Calu3 (cell line): ENCODE measurements at regions not wholly inside any gene's neighbourhood (a gene's known extent, or its start where the extent isn't known, plus 50 kb on each side); places are given as distances from the start of the nearest gene placed in this dataset.

Experiments
- BruUV-seq: library from RNA; stranded (reverse); fragments of 400-500 nt; replicated peaks from 2 replicates; lab custom pipeline; 2021; lab: Mats Ljungman, UMichigan
- CTCF ChIA-PET: fragments of 300-600 bp; sonication (Branson Sonifier 250); formaldehyde crosslinking; loops from one replicate; lab custom pipeline; 2022; ENCODE audit warnings: antibody characterized with exemption; lab: Charles Lee
- DNase-seq: peaks from one replicate; pipeline ENCODE4 v3.0.0; 2022
- H3K27ac Mint-ChIP-seq: one replicate; pipeline ENCODE4 v1.8.0; 2022; ENCODE audit warnings: mixed read lengths; ENCODE audit not compliant: unreplicated experiment
- H3K27me3 Mint-ChIP-seq: one replicate; pipeline ENCODE4 v1.8.0; 2022; ENCODE audit warnings: mixed read lengths; ENCODE audit not compliant: unreplicated experiment
- H3K36me3 Mint-ChIP-seq: one replicate; pipeline ENCODE4 v1.8.0; 2022; ENCODE audit warnings: mild to moderate bottlenecking, moderate library complexity, mixed read lengths; ENCODE audit not compliant: insufficient read depth, unreplicated experiment
- H3K4me1 Mint-ChIP-seq: one replicate; pipeline ENCODE4 v1.8.0; 2022; ENCODE audit warnings: mild to moderate bottlenecking, low read depth, mixed read lengths; ENCODE audit not compliant: unreplicated experiment
- H3K4me3 Mint-ChIP-seq: one replicate; pipeline ENCODE4 v1.8.0; 2022; ENCODE audit warnings: mild to moderate bottlenecking, low read depth, moderate library complexity, mixed read lengths; ENCODE audit not compliant: unreplicated experiment
- H3K9me3 Mint-ChIP-seq: one replicate; pipeline ENCODE4 v1.8.0; 2022; ENCODE audit warnings: low read depth, mixed read lengths; ENCODE audit not compliant: unreplicated experiment
- intact Hi-C: fragments of 100-400 bp; cut with micrococcal nuclease; formaldehyde crosslinking; loops from one replicate; pipeline ENCODE4 v1.10.0; 2022; ENCODE audit not compliant: unreplicated experiment
- TF ChIP-seq, protein P1 (sequence below): fragments of 200-600 bp; IDR thresholded peaks from one replicate; pipeline ENCODE4 v1.8.0; 2022; ENCODE audit warnings: antibody characterized with exemption; ENCODE audit not compliant: unreplicated experiment

DNA sequence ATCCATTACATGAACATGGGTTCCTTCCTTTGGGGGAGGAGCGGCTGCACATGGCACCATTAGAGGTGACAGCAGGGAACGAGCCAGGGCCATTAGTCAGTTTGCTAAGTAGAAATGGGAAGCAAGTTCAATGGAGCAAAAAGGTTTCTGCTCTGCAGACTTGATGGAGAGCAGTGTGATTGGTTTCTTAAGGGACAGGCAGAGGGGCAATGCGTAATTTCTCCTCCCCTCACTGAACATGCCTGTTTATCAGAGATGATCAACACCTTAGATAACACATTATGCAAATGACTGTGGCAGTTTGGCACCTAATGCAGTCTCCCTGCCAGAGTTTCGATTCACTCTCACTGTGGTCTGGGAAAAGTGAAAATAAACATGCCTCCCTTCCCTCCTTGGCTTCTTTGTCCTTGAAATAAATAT lies 414.5 kb downstream of the STK39 start:
- TF ChIP-seq, protein P1, sequence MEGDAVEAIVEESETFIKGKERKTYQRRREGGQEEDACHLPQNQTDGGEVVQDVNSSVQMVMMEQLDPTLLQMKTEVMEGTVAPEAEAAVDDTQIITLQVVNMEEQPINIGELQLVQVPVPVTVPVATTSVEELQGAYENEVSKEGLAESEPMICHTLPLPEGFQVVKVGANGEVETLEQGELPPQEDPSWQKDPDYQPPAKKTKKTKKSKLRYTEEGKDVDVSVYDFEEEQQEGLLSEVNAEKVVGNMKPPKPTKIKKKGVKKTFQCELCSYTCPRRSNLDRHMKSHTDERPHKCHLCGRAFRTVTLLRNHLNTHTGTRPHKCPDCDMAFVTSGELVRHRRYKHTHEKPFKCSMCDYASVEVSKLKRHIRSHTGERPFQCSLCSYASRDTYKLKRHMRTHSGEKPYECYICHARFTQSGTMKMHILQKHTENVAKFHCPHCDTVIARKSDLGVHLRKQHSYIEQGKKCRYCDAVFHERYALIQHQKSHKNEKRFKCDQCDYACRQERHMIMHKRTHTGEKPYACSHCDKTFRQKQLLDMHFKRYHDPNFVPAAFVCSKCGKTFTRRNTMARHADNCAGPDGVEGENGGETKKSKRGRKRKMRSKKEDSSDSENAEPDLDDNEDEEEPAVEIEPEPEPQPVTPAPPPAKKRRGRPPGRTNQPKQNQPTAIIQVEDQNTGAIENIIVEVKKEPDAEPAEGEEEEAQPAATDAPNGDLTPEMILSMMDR = no peak
- BruUV-seq = no TSS peak
- no peaks in the 10 kb centered on the region for H3K36me3 Mint-ChIP-seq
- no peak overlapping the region for H3K27ac Mint-ChIP-seq
- intact Hi-C loops = no loop called here
- no peaks in the 10 kb centered on the region for H3K27me3 Mint-ChIP-seq
- H3K9me3 Mint-ChIP-seq = no peaks in the 10 kb centered on the region
- CTCF ChIA-PET = no interaction called here
- no peak for DNase-seq
- H3K4me1 Mint-ChIP-seq = no peaks in the 10 kb centered on the region
- H3K4me3 Mint-ChIP-seq = no peak overlapping the region

GRCh38 chr2:167827352-167828097 lies 419.9 kb downstream of the STK39 start:
- no TSS peak for BruUV-seq
- TF ChIP-seq, protein P1 = no peak
- Mint-ChIP-seq H3K36me3 (no peaks in the 10 kb centered on the region), H3K4me1 (no peaks in the 10 kb centered on the region), H3K27me3 (no peaks in the 10 kb centered on the region), H3K27ac (no peak overlapping the region), H3K9me3 (no peaks in the 10 kb centered on the region), H3K4me3 (no peak overlapping the region)
- intact Hi-C loops = no loop called here
- CTCF ChIA-PET = interaction anchor here (0.5 kb wide), 1 partner anchor 123 kb away, joined by 3 read pairs; no protein-coding TSS in a partner anchor
- no peak for DNase-seq

DNA sequence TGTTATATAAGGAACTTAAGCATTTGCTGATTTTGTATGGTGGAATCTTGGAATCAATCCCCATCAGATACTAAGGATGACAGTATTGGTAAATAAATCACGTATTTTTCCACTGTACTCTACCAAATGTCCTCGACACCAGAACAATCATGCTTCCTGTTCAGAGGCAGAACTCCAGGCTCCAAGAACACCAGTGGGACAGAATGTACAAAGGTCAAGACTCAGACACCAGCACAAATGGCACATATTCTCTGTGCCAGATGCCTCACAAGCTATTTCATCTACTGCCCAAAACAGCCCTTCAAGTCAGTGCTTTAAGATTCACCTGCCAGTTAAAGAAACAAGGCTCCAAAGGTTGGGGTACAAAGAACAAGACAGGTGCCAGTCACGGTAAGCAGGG lies 420.5 kb downstream of the STK39 start:
- CTCF ChIA-PET = no interaction called here
- Mint-ChIP-seq H3K27ac (no peak overlapping the region), H3K4me3 (no peak overlapping the region), H3K27me3 (no peaks in the 10 kb centered on the region), H3K36me3 (no peaks in the 10 kb centered on the region), H3K9me3 (no peaks in the 10 kb centered on the region), H3K4me1 (no peaks in the 10 kb centered on the region)
- TF ChIP-seq, protein P1 = no peak
- no TSS peak for BruUV-seq
- intact Hi-C loops = no loop called here
- no peak for DNase-seq

GRCh38 chr2:167825664-167826063 lies 421.7 kb downstream of the STK39 start:
- Mint-ChIP-seq H3K27ac (no peak overlapping the region), H3K4me3 (no peak overlapping the region), H3K9me3 (no peaks in the 10 kb centered on the region)

More at GRCh38 chr2:167825664-167826063, 421.7 kb downstream of the STK39 start:
- H3K27me3 Mint-ChIP-seq = no peaks in the 10 kb centered on the region
- intact Hi-C loops = no loop called here
- no peak for DNase-seq
- CTCF ChIA-PET = no interaction called here
- H3K36me3 Mint-ChIP-seq = no peaks in the 10 kb centered on the region
- H3K4me1 Mint-ChIP-seq = no peaks in the 10 kb centered on the region
- no TSS peak for BruUV-seq
- TF ChIP-seq, protein P1 = no peak
